ENCODE measurements at regions not wholly inside any gene's neighbourhood (a gene's known extent, or its start where the extent isn't known, plus 50 kb on each side); places are given as distances from the start of the nearest gene placed in this dataset.

DNA sequence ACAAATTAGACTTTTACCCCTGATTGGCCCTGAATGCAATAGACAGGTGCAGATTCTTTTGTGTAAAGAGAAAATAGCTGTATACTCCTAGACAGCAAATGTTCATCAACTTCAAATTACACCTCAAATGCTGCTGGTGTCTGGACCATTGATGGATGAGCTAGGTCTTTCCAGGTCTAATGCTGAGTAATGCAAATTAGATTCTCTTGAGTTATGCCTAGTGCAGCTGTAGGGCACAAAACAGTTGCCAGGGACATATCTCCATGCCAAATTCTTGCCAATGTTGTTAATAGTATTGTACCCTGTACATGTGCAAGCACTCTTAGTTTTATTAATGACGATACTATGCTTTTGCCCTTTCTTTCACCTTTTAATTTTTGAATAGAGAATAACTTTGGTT lies 72.3 kb upstream of the CNTLN start:
- Histone ChIP-seq H3K4me1 (no peaks in the 10 kb centered on the region), H3K9me3 (no peaks in the 10 kb centered on the region), H3K27ac (no peak overlapping the region), H3K4me3 (no peak overlapping the region), H3K36me3 (no peaks in the 10 kb centered on the region), H3K27me3 (no peaks in the 10 kb centered on the region)
- DNase-seq (ENCODE audit: low spot score in 2 of 2) = no peak
- intact Hi-C loops (cut with DNase I) = loop anchor here (5.0 to 10.0 kb wide), 2 partner anchors 400 to 1188 kb away; no protein-coding TSS in a partner anchor
- TF ChIP-seq, protein P1, sequence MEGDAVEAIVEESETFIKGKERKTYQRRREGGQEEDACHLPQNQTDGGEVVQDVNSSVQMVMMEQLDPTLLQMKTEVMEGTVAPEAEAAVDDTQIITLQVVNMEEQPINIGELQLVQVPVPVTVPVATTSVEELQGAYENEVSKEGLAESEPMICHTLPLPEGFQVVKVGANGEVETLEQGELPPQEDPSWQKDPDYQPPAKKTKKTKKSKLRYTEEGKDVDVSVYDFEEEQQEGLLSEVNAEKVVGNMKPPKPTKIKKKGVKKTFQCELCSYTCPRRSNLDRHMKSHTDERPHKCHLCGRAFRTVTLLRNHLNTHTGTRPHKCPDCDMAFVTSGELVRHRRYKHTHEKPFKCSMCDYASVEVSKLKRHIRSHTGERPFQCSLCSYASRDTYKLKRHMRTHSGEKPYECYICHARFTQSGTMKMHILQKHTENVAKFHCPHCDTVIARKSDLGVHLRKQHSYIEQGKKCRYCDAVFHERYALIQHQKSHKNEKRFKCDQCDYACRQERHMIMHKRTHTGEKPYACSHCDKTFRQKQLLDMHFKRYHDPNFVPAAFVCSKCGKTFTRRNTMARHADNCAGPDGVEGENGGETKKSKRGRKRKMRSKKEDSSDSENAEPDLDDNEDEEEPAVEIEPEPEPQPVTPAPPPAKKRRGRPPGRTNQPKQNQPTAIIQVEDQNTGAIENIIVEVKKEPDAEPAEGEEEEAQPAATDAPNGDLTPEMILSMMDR (IDR thresholded peaks at IDR 0.05) = no peak

DNA sequence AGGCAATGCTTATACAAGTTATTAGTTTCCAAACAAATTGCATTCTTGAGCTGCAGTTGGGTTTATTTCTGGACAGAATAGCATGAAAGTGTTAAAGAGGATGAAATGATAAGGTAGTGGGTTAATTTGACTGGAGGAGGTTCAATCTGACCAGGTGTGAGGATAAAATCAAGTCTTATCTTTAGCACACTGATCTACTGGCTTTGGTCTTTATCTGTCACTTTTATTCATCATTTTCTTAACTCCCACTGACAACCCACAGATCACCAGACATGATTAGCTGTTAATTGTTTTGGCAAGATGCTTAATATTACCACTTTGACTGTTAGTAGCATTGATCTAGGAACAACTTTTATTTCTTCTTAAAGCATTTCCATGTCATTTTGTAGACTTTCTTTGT lies 74.4 kb upstream of the CNTLN start:
- TF ChIP-seq, protein P1 (IDR thresholded peaks at IDR 0.05) = no peak

DNA sequence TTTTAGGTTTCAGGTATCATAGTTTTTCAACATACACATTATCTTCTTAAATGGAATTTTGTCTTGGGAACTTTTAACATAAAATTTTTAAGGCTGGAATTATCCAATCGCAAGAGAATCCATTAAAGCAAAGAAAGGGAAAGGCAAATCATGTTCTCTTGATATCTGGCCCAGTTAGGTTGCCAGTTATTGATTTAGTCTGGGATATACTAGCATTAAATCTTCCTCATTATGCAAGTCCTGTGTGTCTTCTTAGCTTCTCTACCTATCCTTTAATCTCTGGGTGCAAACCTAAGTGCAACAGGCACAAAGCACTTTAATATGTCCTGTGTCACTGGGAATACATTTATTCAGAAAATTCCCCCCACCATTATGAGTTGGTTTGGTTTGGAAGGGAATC lies 75.4 kb upstream of the CNTLN start:
- no peak for DNase-seq (ENCODE audit: low spot score in 2 of 2)
- TF ChIP-seq, protein P1 (IDR thresholded peaks at IDR 0.05) = no peak
- H3K27ac ChIP-seq = no peak overlapping the region
- no peaks in the 10 kb centered on the region for H3K27me3 ChIP-seq
- intact Hi-C loops (cut with DNase I) = no loop called here
- H3K4me3 ChIP-seq = no peak overlapping the region
- no peaks in the 10 kb centered on the region for H3K4me1 ChIP-seq
- no peaks in the 10 kb centered on the region for H3K9me3 ChIP-seq
- no peaks in the 10 kb centered on the region for H3K36me3 ChIP-seq

More for the DNA sequence above, 74.4 kb upstream of the CNTLN start:
- H3K27me3 ChIP-seq = no peaks in the 10 kb centered on the region
- intact Hi-C loops (cut with DNase I) = loop anchor here (5.0 to 10.0 kb wide), 2 partner anchors 402 to 1186 kb away; no protein-coding TSS in a partner anchor
- no peaks in the 10 kb centered on the region for H3K36me3 ChIP-seq
- DNase-seq (ENCODE audit: low spot score in 2 of 2) = no peak
- H3K4me1 ChIP-seq = no peaks in the 10 kb centered on the region
- no peaks in the 10 kb centered on the region for H3K9me3 ChIP-seq
- H3K27ac ChIP-seq = no peak overlapping the region
- no peak overlapping the region for H3K4me3 ChIP-seq

DNA sequence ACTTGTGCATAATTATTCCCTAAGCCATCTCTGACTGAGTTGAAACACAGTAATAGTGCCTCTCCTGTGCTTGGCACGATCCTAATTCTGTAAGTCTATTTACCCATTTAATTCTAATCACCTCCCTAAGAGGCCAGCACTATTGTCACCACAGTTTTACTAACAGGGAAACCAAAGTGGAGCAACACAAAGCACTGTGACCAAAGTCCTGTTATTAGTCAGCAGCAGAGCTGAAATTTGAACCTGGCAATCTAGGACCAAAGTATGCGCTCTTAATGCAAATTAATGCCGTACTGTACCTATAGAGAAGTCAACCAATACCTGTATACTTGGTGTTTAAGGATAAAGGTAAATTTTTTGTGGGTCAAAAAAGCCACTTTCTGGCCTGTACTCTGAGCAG lies 77.1 kb upstream of the CNTLN start:
- Histone ChIP-seq H3K36me3 (no peaks in the 10 kb centered on the region), H3K27ac (no peak overlapping the region), H3K4me1 (no peaks in the 10 kb centered on the region), H3K27me3 (no peaks in the 10 kb centered on the region), H3K4me3 (no peak overlapping the region), H3K9me3 (no peaks in the 10 kb centered on the region)
- no peak for DNase-seq (ENCODE audit: low spot score in 2 of 2)
- TF ChIP-seq, protein P1 (IDR thresholded peaks at IDR 0.05) = no peak
- intact Hi-C loops (cut with DNase I) = no loop called here

DNA sequence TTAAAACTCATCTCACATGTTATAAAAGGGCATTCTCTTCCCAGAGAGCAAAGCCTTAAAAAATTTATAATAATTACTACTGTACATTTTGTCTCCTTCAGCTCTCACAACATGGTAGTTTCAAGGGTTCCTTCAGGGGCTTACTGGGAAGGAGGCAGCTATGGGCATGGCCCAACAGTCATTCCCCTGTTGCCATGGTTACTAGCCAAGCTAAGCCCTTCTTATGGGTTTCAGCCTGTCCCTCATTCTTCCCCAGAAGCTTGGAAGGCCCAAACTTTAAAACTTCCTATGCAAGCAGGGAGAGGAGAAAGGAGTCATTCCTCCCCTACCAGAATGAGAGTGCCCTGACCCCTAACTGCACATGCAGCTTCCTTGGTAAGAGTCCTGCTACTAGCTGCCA lies 82.2 kb upstream of the CNTLN start:
- H3K27me3 ChIP-seq = no peaks in the 10 kb centered on the region
- H3K4me3 ChIP-seq = no peak overlapping the region
- intact Hi-C loops (cut with DNase I) = no loop called here
- H3K4me1 ChIP-seq = no peaks in the 10 kb centered on the region
- H3K27ac ChIP-seq = no peak overlapping the region
- H3K9me3 ChIP-seq = no peaks in the 10 kb centered on the region
- DNase-seq (ENCODE audit: low spot score in 2 of 2) = no peak
- no peaks in the 10 kb centered on the region for H3K36me3 ChIP-seq
- TF ChIP-seq, protein P1 (IDR thresholded peaks at IDR 0.05) = no peak

DNA sequence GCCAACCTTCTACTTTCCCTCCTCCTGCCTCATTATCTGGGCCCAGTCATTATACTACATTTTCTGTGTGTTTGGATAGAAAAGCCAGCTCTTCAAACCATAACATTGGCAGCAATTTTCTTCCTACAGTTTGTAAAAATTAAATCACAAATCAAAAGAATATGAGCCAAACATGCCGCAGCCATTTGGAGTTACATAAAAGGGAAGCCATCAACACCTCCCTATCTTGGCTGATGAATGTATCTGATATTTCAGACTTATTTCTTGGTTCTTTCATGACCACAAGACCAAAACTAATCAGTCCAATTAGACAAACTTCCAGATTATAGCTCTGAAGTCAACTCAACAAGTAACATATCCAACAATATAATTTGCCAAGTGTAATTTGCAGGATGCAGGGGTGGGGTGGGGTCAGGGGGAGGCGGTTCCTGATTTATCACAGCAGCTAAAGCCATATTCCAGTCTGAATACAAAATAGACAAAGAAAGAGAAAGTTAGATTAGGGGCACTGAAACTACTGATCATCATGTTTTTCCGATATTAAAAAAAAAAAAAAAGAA lies 89.4 kb upstream of the CNTLN start:
- Histone ChIP-seq H3K27me3 (no peaks in the 10 kb centered on the region), H3K27ac (no peak overlapping the region)
- intact Hi-C loops (cut with DNase I) = loop anchor here (10.0 kb wide), 1 partner anchor 81 kb away; no protein-coding TSS in a partner anchor

More for the DNA sequence above, 89.4 kb upstream of the CNTLN start:
- TF ChIP-seq, protein P1 (IDR thresholded peaks at IDR 0.05) = no peak
- Histone ChIP-seq H3K9me3 (no peaks in the 10 kb centered on the region), H3K4me1 (no peaks in the 10 kb centered on the region), H3K36me3 (no peaks in the 10 kb centered on the region), H3K4me3 (no peak overlapping the region)
- DNase-seq (ENCODE audit: low spot score in 2 of 2) = no peak

All from ascending aorta (tissue), 2 donors.